GM21576 (cell line): ENCODE measurements at regions not wholly inside any gene's neighbourhood (a gene's known extent, or its start where the extent isn't known, plus 50 kb on each side); places are given as distances from the start of the nearest gene placed in this dataset.
"Not testable (repeated sequence)": the region's sequence is repeated elsewhere in the genome, so short reads cannot be mapped to it uniquely, and the experiment has no call there.

ENCODE experiments used
- ATAC-seq: cut with Tn5 transposase; IDR thresholded peaks from one replicate; pipeline ENCODE4 v1.9.1; 2021; ENCODE audit warnings: mild to moderate bottlenecking, moderate library complexity; ENCODE audit not compliant: unreplicated experiment

- no peak for ATAC-seq
These were observed 83.2 kb downstream of the MANEA start for GRCh38 chr6:95660544-95660943.

DNA sequence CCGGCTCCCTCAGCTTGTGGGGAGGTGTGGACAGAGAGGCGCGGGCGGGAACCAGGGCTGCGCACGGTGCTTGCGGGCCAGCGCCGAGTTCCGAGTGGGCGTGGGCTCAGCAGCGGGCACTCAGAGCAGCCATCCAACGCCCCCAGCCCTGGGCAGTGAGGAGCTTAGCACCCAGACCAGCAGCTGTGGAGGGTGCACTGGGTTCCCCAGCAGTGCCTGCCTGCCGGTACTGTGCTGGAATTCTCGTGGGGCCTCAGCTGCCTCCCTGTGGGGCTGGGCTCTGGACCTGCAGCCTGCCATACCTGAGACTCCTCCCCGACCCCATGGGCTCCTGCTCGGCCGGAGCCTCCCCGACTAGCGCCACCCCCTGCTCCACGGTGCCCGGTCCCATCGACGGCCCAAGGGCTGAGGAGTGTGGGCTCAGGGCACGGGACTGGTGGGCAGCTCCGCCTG lies 92.7 kb downstream of the MANEA start:
- ATAC-seq, result no peak

- ATAC-seq, result no peak
These were observed 98.8 kb downstream of the MANEA start for GRCh38 chr6:95676011-95676628.

GRCh38 chr6:95679981-95680380 lies 102.6 kb downstream of the MANEA start:
- no peak for ATAC-seq

- no peak for ATAC-seq
These were observed 104.4 kb downstream of the MANEA start for GRCh38 chr6:95681736-95682135.

DNA sequence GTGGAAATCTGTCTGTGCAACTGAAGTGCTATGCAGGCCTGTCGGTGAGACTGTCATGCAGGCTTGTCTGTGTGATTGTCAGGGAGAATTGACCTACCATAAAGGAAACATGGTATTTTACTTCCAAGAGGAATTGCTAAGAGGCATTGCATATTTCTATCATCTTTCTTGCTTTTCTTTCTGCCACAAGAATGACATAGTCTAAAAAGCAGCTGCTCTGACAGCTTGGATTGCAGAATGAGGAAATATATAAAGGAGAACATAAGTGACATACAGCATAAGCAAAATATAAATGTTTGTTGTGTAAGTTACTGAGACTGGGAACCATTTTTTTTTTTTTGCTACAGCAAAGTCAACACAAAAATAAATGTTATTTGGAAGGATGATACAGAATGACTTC lies 105.1 kb downstream of the MANEA start:
- no peak for ATAC-seq

DNA sequence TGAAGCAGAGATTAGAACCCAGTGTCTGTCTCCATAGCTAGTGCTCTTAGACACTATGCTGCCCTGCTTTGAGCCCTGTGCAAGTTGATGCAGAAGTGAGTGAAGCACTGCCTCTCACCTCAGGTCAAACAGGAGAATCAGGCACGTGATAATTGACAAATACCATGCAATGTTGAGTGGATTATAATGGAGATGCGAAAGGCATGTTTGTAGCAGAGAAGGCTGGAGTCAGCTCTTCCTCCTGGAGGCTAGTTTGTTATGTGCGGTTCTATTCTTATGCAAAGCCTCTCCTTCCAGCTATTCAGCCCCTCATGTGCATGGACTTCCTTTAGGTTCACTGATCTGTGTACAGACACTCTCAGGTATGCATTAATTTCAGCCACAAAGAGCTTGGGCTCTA lies 108.5 kb downstream of the MANEA start:
- no peak for ATAC-seq

DNA sequence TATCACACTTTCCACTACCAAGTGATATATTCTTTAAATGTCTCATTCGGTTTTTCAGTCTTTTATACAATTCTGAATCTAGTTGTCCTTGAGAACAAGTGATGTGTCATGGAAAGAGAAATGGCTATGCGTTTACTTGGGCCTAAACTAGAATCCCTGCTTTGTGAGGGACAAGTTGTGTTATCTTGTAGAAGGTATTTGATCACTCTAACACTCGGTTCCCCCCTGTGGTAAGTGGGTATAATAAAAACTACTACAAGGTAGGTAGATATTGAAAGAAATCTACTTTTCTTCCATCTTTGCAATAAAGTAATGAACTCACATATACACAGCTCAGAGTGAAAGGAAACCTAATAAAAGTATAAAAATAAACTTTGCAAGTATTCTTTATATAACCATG lies 108.9 kb downstream of the MANEA start:
- no peak for ATAC-seq

DNA sequence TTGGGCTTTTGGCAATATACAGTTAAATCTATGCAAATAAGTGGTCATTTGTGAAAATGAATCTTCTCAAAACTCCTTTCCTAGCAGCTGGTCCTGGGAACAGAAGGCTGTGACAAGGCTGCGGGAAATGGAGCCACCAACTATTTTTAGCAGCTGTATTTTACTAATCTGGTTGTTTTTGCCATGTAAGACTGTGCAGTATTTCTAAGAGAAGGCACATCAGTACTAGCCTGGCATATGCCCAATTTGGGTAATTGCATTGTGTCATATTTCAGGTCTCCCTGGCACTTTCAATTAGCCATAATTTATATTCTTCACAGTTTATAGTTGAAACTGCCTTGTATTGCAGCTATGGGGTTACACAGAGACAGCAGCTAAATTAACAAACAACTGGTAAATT lies 109.6 kb downstream of the MANEA start:
- no peak for ATAC-seq

- ATAC-seq, result no peak
These were observed 110.5 kb downstream of the MANEA start for GRCh38 chr6:95687839-95688238.

DNA sequence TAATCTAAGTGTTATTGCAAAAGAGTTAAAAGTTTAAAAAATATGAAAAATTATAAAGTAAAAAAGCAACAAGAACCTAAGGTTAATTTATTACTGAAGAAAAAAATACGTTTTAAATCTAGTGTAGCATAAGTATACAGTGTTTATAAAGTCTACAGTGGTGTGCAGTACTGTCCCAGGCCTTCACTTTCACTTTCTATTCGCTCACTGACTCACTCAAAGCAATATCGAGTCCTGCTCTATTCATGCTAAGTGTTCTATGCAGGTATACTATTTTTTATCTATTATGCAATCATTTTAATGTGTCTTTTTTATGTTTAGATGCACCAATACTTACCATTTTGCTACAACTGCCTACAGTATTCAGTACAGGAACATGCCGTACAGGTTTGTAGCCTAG lies 113.0 kb downstream of the MANEA start:
- ATAC-seq, result peak; percentile 76

DNA sequence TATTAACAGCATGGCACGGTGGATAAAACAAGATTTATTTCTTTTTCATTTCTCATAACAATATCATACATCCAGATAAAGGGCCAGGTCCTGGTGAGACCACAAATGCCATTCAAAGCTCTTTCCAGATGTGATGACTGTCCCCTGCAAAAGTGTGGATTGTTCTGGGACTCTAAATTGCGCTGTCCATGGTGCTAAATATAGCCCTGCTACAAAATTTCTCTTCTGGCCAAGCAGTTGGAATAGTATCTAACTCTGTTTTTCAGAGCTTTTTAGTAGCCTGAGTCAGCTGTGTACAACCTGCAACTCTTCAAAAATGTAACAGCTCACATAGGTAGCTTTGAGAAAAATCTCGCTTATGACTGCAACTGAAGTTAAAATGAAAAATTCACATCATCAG lies 115.8 kb downstream of the MANEA start:
- no peak for ATAC-seq

DNA sequence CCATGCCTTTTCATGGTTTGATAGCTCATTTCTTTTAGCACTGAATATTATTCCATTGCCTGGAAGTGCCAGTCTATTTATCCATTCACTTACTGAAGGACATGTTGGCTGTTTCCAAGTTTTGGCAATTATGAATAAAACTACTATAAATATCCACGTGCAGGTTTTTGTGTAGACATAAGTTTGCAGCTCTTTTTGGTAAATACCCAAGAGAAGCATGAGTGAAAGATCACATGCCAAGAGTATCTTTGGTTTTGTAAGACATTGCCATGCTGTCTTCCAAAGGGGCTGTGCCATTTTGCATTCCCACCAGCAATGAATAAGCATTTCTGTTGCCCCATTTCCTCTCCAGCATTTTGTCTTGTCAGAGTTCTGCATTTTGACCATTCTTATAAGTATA lies 120.9 kb downstream of the MANEA start:
- no peak for ATAC-seq

- no peak for ATAC-seq
These were observed 146.3 kb downstream of the MANEA start for GRCh38 chr6:95723638-95724037.

GRCh38 chr6:95725344-95725743 lies 148.0 kb downstream of the MANEA start:
- no peak for ATAC-seq

DNA sequence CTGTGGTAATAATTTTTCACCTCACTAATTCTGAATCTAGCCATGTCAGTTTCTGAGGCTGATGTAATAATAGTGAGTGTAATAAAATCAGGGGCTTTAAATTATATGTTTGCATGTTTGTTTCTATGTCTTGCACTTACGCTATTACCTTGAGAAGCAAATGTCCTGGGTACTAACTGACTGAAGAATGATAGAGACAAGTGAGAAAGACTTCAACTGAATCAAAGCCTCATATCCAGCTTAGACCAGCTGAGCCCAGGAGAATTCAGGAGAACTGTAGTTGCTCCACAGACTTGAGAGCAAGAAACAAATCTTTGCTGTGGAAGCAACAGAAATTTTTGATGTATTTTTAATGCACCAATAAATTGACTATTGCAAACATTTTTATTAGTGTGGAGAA lies 162.8 kb downstream of the MANEA start:
- no peak for ATAC-seq

- ATAC-seq, result no peak
These were observed 163.7 kb downstream of the MANEA start for GRCh38 chr6:95741045-95741444.

GRCh38 chr6:95742767-95743289 lies 165.5 kb downstream of the MANEA start:
- no peak for ATAC-seq

DNA sequence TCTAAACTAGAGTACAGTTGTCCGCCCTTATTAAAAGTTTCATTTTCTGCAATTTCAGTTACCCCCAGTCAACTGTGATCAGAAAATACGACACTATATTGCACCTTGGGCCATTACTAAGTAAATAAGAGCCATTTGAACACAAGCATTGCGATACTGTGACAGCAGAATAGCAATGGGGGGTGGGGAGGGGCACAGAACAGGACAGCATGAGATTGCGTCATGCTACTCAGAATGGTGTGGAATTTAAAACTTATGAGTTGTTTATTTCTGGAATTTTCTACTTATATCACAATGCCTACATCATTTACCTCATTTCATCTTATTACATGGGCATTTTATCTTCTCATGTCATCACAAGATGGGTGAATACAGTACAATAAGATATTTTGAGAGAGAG lies 166.3 kb downstream of the MANEA start:
- ATAC-seq, result no peak

DNA sequence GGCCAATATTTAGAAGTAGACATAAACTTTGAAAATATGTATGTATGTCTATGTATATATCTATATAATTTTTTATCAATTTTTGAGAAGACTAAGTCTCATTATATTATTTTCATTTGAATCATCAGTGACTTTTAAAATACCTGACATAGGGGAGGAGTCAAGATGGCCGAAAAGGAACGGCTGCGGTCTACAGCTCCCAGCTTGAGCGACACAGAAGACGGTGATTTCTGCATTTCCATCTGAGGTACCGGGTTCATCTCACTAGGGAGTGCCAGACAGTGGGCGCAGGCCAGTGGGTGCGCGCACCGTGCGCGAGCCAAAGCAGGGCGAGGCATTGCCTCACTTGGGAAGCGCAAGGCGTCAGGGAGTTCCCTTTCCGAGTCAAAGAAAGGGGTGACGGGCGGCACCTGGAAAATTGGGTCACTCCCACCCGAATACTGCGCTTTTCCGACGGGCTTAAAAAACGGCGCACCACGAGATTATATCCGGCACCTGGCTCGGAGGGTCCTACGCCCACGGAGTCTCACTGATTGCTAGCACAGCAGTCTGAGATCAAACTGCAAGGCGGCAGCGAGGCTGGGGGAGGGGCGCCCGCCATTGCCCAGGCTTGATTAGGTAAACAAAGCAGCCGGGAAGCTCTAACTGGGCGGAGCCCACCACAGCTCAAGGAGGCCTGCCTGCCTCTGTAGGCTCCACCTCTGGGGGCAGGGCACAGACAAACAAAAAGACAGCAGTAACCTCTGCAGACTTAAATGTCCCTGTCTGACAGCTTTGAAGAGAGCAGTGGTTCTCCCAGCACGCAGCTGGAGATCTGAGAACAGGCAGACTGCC lies 181.1 kb downstream of the MANEA start:
- not testable (repeated sequence) for ATAC-seq

DNA sequence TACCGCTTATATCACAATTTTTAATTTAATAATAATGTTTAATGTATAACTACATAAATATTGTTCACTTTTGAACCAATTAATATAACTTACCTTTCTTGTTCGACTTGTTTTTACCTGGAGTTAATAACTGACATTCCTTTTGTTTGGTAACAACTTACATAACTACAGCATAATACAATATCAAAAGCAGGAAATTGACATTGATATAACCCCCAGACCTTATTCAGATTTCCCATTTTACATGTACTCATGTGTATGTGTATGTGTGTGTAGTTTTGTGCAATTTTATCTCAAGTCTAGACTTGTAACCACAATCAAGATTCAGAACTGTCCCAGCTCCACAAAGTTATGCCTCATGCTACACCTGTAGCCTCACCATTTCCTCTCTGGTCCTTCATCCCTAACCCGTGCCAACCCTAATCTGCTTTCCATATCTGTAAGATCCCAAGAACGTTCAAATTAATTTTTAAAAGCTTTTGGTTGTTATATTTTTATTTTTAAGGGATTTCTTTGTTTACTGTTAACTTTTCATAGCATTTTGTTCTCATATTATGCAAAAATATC lies 190.6 kb downstream of the MANEA start:
- no peak for ATAC-seq

- no peak for ATAC-seq
These were observed 191.2 kb downstream of the MANEA start for GRCh38 chr6:95768539-95768938.
